Endodermal cell (in vitro differentiated cells): ENCODE measurements at regions not wholly inside any gene's neighbourhood (a gene's known extent, or its start where the extent isn't known, plus 50 kb on each side); places are given as distances from the start of the nearest gene placed in this dataset.

ENCODE experiments used
- DNase-seq: peaks from one replicate; pipeline ENCODE4 v3.0.0-alpha.2; 2017
- H3K27ac ChIP-seq: 2 replicates; pipeline ENCODE4 v1.5.1; 2013; ENCODE audit warnings: mild to moderate bottlenecking, low read depth, low read length, moderate library complexity
- H3K27me3 ChIP-seq: 2 replicates; pipeline ENCODE4 v1.6.1; 2013; ENCODE audit warnings: mild to moderate bottlenecking, low read length, moderate library complexity; ENCODE audit not compliant: insufficient read depth, control insufficient read depth, poor library complexity, severe bottlenecking
- H3K36me3 ChIP-seq: 2 replicates; pipeline ENCODE4 v1.7.0; 2013; ENCODE audit warnings: mild to moderate bottlenecking, low read length, moderate library complexity; ENCODE audit not compliant: control insufficient read depth, insufficient read depth
- H3K4me1 ChIP-seq: one replicate; pipeline ENCODE4 v1.7.0; 2013; ENCODE audit warnings: low read length; ENCODE audit not compliant: control insufficient read depth, insufficient read depth
- H3K4me3 ChIP-seq: 2 replicates; pipeline ENCODE4 v1.5.1; 2013; ENCODE audit warnings: mild to moderate bottlenecking, low read length, moderate library complexity
- H3K9ac ChIP-seq: 2 replicates; pipeline ENCODE4 v1.6.1; 2013; ENCODE audit warnings: mild to moderate bottlenecking, low read length, moderate library complexity; ENCODE audit not compliant: poor library complexity, severe bottlenecking; ENCODE audit errors: extremely low read depth
- H3K9me3 ChIP-seq: 2 replicates; pipeline ENCODE4 v1.6.1; 2013; ENCODE audit warnings: mild to moderate bottlenecking, low read length, moderate library complexity; ENCODE audit not compliant: control insufficient read depth
- H3K27ac Mint-ChIP-seq: 2 replicates; pipeline ENCODE4 v1.8.0; 2020; ENCODE audit warnings: mixed read lengths
- H3K27me3 Mint-ChIP-seq: 2 replicates; pipeline ENCODE4 v1.8.0; 2021; ENCODE audit warnings: mild to moderate bottlenecking, mixed read lengths; ENCODE audit not compliant: insufficient read depth
- H3K36me3 Mint-ChIP-seq: 2 replicates; pipeline ENCODE4 v1.8.0; 2020; ENCODE audit warnings: low read depth, mixed read lengths
- H3K4me1 Mint-ChIP-seq: 2 replicates; pipeline ENCODE4 v1.8.0; 2020; ENCODE audit warnings: mixed read lengths
- H3K4me3 Mint-ChIP-seq: 2 replicates; pipeline ENCODE4 v1.8.0; 2020; ENCODE audit warnings: mild to moderate bottlenecking, moderate library complexity, mixed read lengths
- H3K9me3 Mint-ChIP-seq: 2 replicates; pipeline ENCODE4 v1.8.0; 2020; ENCODE audit warnings: mild to moderate bottlenecking, mixed read lengths
- CTCF ChIP-seq: fragments of 200-600 bp; sonication (generic); conservative IDR thresholded peaks from 2 replicates; pipeline ENCODE4 v1.5.0; 2021; ENCODE audit warnings: antibody characterized with exemption, mild to moderate bottlenecking
- WGBS, 2 experiments: methylation state at CpG; one replicate each; pipeline versions ENCODE4 v1.1.5 to v1.1.7; 2013; ENCODE audit warnings: missing lambda C conversion rate in 2 of 2, mixed read lengths in 1 of 2; ENCODE audit not compliant: insufficient coverage in 1 of 2, insufficient read length in 1 of 2; 5-methylcytosine and 5-hydroxymethylcytosine counted together

GRCh38 chr6:14968056-14968637 is 277.7 kb upstream of the JARID2 start:
- Mint-ChIP-seq H3K27me3 (no peaks in the 10 kb centered on the region), H3K27ac (no peak overlapping the region), H3K9me3 (peaks cover 4% of the 10 kb centered on the region), H3K36me3 (peaks cover 2% of the 10 kb centered on the region), H3K4me1 (peaks cover 23% of the 10 kb centered on the region), H3K4me3 (no peak overlapping the region)
- no peak for DNase-seq
- no peak for TF ChIP-seq CTCF
- Histone ChIP-seq H3K4me1 (peaks cover 9% of the 10 kb centered on the region), H3K9me3 (peaks cover 5% of the 10 kb centered on the region), H3K27ac (no peak overlapping the region), H3K9ac (no peak overlapping the region), H3K4me3 (no peak overlapping the region), H3K27me3 (no peaks in the 10 kb centered on the region), H3K36me3 (no peaks in the 10 kb centered on the region)
- 96 to 100% methylated on average over 2 of the region's 2 CpGs for WGBS, 2 experiments

- Histone ChIP-seq H3K27me3 (no peaks in the 10 kb centered on the region), H3K27ac (no peak overlapping the region), H3K4me3 (no peak overlapping the region), H3K9me3 (peaks cover 5% of the 10 kb centered on the region), H3K9ac (no peak overlapping the region), H3K4me1 (peaks cover 9% of the 10 kb centered on the region), H3K36me3 (no peaks in the 10 kb centered on the region)
- Mint-ChIP-seq H3K4me3 (no peak overlapping the region), H3K4me1 (peaks cover 23% of the 10 kb centered on the region), H3K36me3 (peaks cover 2% of the 10 kb centered on the region), H3K27me3 (no peaks in the 10 kb centered on the region), H3K9me3 (peaks cover 4% of the 10 kb centered on the region), H3K27ac (no peak overlapping the region)
- TF ChIP-seq CTCF: no peak
- no peak for DNase-seq
These were observed 276.7 kb upstream of the JARID2 start for GRCh38 chr6:14969126-14969525.

- no peaks in the 10 kb centered on the region for H3K4me1 ChIP-seq
- no peak overlapping the region for H3K4me3 Mint-ChIP-seq
- H3K4me3 ChIP-seq: no peak overlapping the region
- no peak overlapping the region for H3K9ac ChIP-seq
- H3K9me3 Mint-ChIP-seq: peaks cover 6% of the 10 kb centered on the region
- DNase-seq: no peak
- WGBS, 2 experiments: 98 to 100% methylated on average over 2 to 4 of the region's 4 CpGs
- H3K4me1 Mint-ChIP-seq: peaks cover 14% of the 10 kb centered on the region
- peaks cover 2% of the 10 kb centered on the region for H3K36me3 Mint-ChIP-seq
- no peaks in the 10 kb centered on the region for H3K36me3 ChIP-seq
- no peak for TF ChIP-seq CTCF
- H3K27ac Mint-ChIP-seq: no peak overlapping the region
- H3K27me3 Mint-ChIP-seq: peaks cover 2% of the 10 kb centered on the region
- H3K9me3 ChIP-seq: peaks cover 5% of the 10 kb centered on the region
- H3K27me3 ChIP-seq: no peaks in the 10 kb centered on the region
- no peak overlapping the region for H3K27ac ChIP-seq
These were observed 273.3 kb upstream of the JARID2 start for GRCh38 chr6:14972379-14973067.
